SK-N-SH (cell line): ENCODE measurements at regions not wholly inside any gene's neighbourhood (a gene's known extent, or its start where the extent isn't known, plus 50 kb on each side); places are given as distances from the start of the nearest gene placed in this dataset.

Experiments used
- CTCF ChIA-PET: fragments of 300-600, 350-600 bp; formaldehyde crosslinking; extraction: SDS; loops from one replicate; lab custom pipeline; 2021; lab: Yijun Ruan, JAX
- POLR2A ChIA-PET: fragments of 350-600 bp; sonication (Branson Sonifier 250); formaldehyde crosslinking; extraction: SDS; loops from one replicate; lab custom pipeline; 2020; ENCODE audit warnings: antibody characterized with exemption, inconsistent platforms; lab: Yijun Ruan, JAX
- DNase-seq: peaks from one replicate; pipeline ENCODE4 v3.0.0; 2012
- H2AFZ ChIP-seq: fragments of 200-600 bp; sonication (generic); 2 replicates; pipeline ENCODE4 v1.8.1; 2016; ENCODE audit warnings: antibody characterized with exemption, mild to moderate bottlenecking, low read depth
- H3F3A ChIP-seq: fragments of 200-600 bp; sonication (generic); replicated peaks from 2 replicates; pipeline ENCODE3; 2016; ENCODE audit warnings: antibody characterized with exemption, mild to moderate bottlenecking; ENCODE audit not compliant: insufficient read depth
- H3K27ac ChIP-seq, 2 experiments: fragments of 200-500 bp in 1 of 2; fragments of 200-600 bp in 1 of 2; sonication (Bioruptor generic) in 1 of 2; sonication (generic), shearing (Covaris generic) in 1 of 2; 2 replicates each; pipeline versions ENCODE4 v1.5.1 to v1.6.1; 2014 to 2016; ENCODE audit warnings: low read depth in 2 of 2, inconsistent platforms in 1 of 2, low read length in 1 of 2, mild to moderate bottlenecking in 1 of 2, mixed read lengths in 1 of 2
- H3K27me3 ChIP-seq: fragments of 200-600 bp; sonication (generic), shearing (Covaris generic); 2 replicates; pipeline ENCODE4 v1.6.1; 2016; ENCODE audit warnings: mixed run types; ENCODE audit not compliant: insufficient read depth
- H3K36me3 ChIP-seq, 2 experiments: fragments of 200-500 bp in 1 of 2; fragments of 200-600 bp in 1 of 2; sonication (Bioruptor generic) in 1 of 2; sonication (generic) in 1 of 2; replicated peaks in 1 of 2; 2 replicates each; pipeline versions ENCODE3 to v1.5.1; 2014 to 2016; ENCODE audit warnings: low read length in 1 of 2, mild to moderate bottlenecking in 1 of 2; ENCODE audit not compliant: insufficient read depth in 2 of 2, control insufficient read depth in 1 of 2
- H3K4me1 ChIP-seq, 2 experiments: fragments of 200-500 bp in 1 of 2; fragments of 200-600 bp in 1 of 2; sonication (Bioruptor generic) in 1 of 2; sonication (generic), shearing (Covaris generic) in 1 of 2; 2 replicates each; pipeline versions ENCODE4 v1.5.1 to v1.6.1; 2014 to 2016; ENCODE audit warnings: low read depth in 1 of 2, low read length in 1 of 2, mixed run types in 1 of 2; ENCODE audit not compliant: insufficient read depth in 2 of 2, control insufficient read depth in 1 of 2
- H3K4me2 ChIP-seq: fragments of 200-600 bp; sonication (generic), shearing (Covaris generic); 2 replicates; pipeline ENCODE4 v1.6.1; 2017; ENCODE audit warnings: mixed run types
- H3K4me3 ChIP-seq, 2 experiments: fragments of 200-500 bp in 1 of 2; fragments of 200-600 bp in 1 of 2; sonication (Bioruptor generic) in 1 of 2; sonication (generic), shearing (Covaris generic) in 1 of 2; 2 replicates each; pipeline versions ENCODE4 v1.5.1 to v1.8.1; 2014 to 2016; ENCODE audit warnings: low read depth in 2 of 2, inconsistent platforms in 1 of 2, low read length in 1 of 2, mild to moderate bottlenecking in 1 of 2, mixed read lengths in 1 of 2, moderate library complexity in 1 of 2
- H3K79me2 ChIP-seq: fragments of 200-600 bp; sonication (generic); 2 replicates; pipeline ENCODE4 v1.8.1; 2017; ENCODE audit warnings: mild to moderate bottlenecking; ENCODE audit not compliant: insufficient read depth
- H3K9ac ChIP-seq: fragments of 200-600 bp; sonication (generic); 2 replicates; pipeline ENCODE4 v1.6.1; 2017; ENCODE audit warnings: mixed run types
- H3K9me2 ChIP-seq: fragments of 200-600 bp; sonication (generic); 2 replicates; pipeline ENCODE4 v1.6.1; 2017; ENCODE audit warnings: mixed run types
- H3K9me3 ChIP-seq: fragments of 200-600 bp; sonication (generic); 2 replicates; pipeline ENCODE4 v1.6.1; 2017; ENCODE audit warnings: mixed run types, mild to moderate bottlenecking, moderate library complexity
- H4K20me1 ChIP-seq: fragments of 200-600 bp; sonication (generic); 2 replicates; pipeline ENCODE4 v1.6.1; 2017; ENCODE audit warnings: mild to moderate bottlenecking, mixed run types; ENCODE audit not compliant: insufficient read depth
- EP300 ChIP-seq, 2 experiments: IDR thresholded peaks; 2 replicates each; pipeline versions ENCODE4 v1.4.0 to v1.6.1; 2012; ENCODE audit warnings: borderline replicate concordance in 1 of 2, low read depth in 1 of 2, low read length in 1 of 2
- FOXJ3 ChIP-seq: sonication (generic); formaldehyde crosslinking; IDR thresholded peaks from 2 replicates; pipeline ENCODE4 v1.5.1; 2020; ENCODE audit warnings: mild to moderate bottlenecking, missing genetic modification reagents
- FOXM1 ChIP-seq: IDR thresholded peaks from 2 replicates; pipeline ENCODE4 v1.4.0; 2012; ENCODE audit warnings: low read depth, mild to moderate bottlenecking
- GABPA ChIP-seq: IDR thresholded peaks from 2 replicates; pipeline ENCODE4 v1.4.0; 2012; ENCODE audit warnings: low read depth, mild to moderate bottlenecking
- JUND ChIP-seq: IDR thresholded peaks from 2 replicates; pipeline ENCODE4 v1.4.0; 2012
- MEF2A ChIP-seq: IDR thresholded peaks from 2 replicates; pipeline ENCODE4 v1.4.0; 2012; ENCODE audit warnings: low read depth, borderline replicate concordance
- MXI1 ChIP-seq: IDR thresholded peaks from 2 replicates; pipeline ENCODE4 v1.6.1; 2012; ENCODE audit warnings: mild to moderate bottlenecking, low read depth, low read length, improper control_type of control experiment
- NFIC ChIP-seq: IDR thresholded peaks from 2 replicates; pipeline ENCODE4 v1.4.0; 2012; ENCODE audit warnings: borderline replicate concordance
- POLR2AphosphoS5 ChIP-seq: IDR thresholded peaks from 2 replicates; pipeline ENCODE4 v1.6.1; 2012; ENCODE audit warnings: low read depth, low read length
- RCOR1 ChIP-seq: fragments of 150-350 bp; IDR thresholded peaks from 2 replicates; pipeline ENCODE4 v1.6.1; 2017; ENCODE audit warnings: antibody characterized with exemption, low read length
- RXRA ChIP-seq: IDR thresholded peaks from 2 replicates; pipeline ENCODE4 v1.4.0; 2012; ENCODE audit warnings: low read depth, mild to moderate bottlenecking, borderline replicate concordance
- SIN3A ChIP-seq: IDR thresholded peaks from 2 replicates; pipeline ENCODE4 v1.6.1; 2012; ENCODE audit warnings: low read depth, mild to moderate bottlenecking, low read length, moderate library complexity, borderline replicate concordance
- WGBS: methylation state at CpG from one replicate; pipeline ENCODE4 v1.1.6; 2017; ENCODE audit warnings: low lambda C conversion rate; 5-methylcytosine and 5-hydroxymethylcytosine counted together
- TF ChIP-seq, protein P1 (sequence below): fragments of 200-600 bp; sonication (generic); IDR thresholded peaks from 2 replicates; pipeline ENCODE4 v1.6.1; 2017; ENCODE audit warnings: antibody characterized with exemption, mild to moderate bottlenecking, moderate library complexity
- TF ChIP-seq, protein P2 (sequence below): IDR thresholded peaks from 2 replicates; pipeline ENCODE4 v1.4.0; 2012; ENCODE audit warnings: low read depth, borderline replicate concordance
- TF ChIP-seq, protein P3 (sequence below): IDR thresholded peaks from 2 replicates; pipeline ENCODE4; 2012
- TF ChIP-seq, protein P4 (sequence below): fragments of 150-350 bp; IDR thresholded peaks from 2 replicates; pipeline ENCODE4 v1.6.1; 2016; ENCODE audit warnings: mild to moderate bottlenecking, low read depth, low read length
- TF ChIP-seq, protein P5 (sequence below): fragments of 150-350 bp; IDR thresholded peaks from 2 replicates; pipeline ENCODE4 v1.6.1; 2017; ENCODE audit warnings: antibody characterized with exemption, low read length, low read depth, borderline replicate concordance
- TF ChIP-seq, protein P6 (sequence below): IDR thresholded peaks from 2 replicates; pipeline ENCODE4 v1.4.0; 2012; ENCODE audit warnings: low read depth, borderline replicate concordance
- TF ChIP-seq, protein P7 (sequence below): IDR thresholded peaks from 2 replicates; pipeline ENCODE4 v1.4.0; 2012; ENCODE audit warnings: low read depth

DNA sequence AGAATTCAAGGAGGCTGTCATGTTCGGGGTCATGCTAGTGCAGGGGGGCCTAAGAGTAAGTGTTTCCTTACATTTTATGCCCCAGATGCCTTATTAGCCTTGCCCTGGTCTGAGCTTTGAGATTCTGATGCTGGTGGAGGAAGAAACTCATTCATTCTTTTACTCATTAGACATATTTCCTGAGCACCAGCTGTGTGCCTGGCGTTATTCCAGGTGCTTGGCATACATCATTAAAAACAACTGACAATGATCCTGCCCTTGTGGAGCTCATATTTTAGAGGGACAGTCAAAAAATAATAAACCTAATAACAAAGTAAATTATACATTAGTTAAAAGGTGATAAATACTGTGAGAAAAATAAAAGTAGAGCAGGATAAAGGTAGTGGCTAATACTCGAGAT is 138.9 kb upstream of the SGCD start:
- Histone ChIP-seq H3K36me3 (no peaks in the 10 kb centered on the region), H3K4me1 (no peaks in the 10 kb centered on the region), H3K4me2 (no peak overlapping the region), H3K9ac (no peak overlapping the region), H3K79me2 (no peaks in the 10 kb centered on the region), H3K4me3 (no peak overlapping the region), H3F3A (no peaks in the 10 kb centered on the region), H2AFZ (no peak overlapping the region), H3K9me3 (no peaks in the 10 kb centered on the region), H3K27me3 (no peaks in the 10 kb centered on the region), H3K9me2 (no peaks in the 10 kb centered on the region), H4K20me1 (no peaks in the 10 kb centered on the region), H3K27ac (no peak overlapping the region)
- 16% methylated on average over 3 of the region's 3 CpGs for WGBS
- DNase-seq = no peak
- POLR2A ChIA-PET = no interaction called here
- CTCF ChIA-PET = no interaction called here
- TF ChIP-seq FOXJ3 (CRISPR knock-in tag) (no peak), RXRA (no peak), SIN3A (no peak), MEF2A (no peak), JUND (no peak), NFIC (no peak), GABPA (no peak), RCOR1 (no peak), FOXM1 (no peak), EP300 (IDR thresholded peaks at IDR 0.05; ENCODE audit: borderline replicate concordance in 1 of 2, low read depth in 1 of 2, low read length in 1 of 2) (no peak)
- TF ChIP-seq, protein P1, sequence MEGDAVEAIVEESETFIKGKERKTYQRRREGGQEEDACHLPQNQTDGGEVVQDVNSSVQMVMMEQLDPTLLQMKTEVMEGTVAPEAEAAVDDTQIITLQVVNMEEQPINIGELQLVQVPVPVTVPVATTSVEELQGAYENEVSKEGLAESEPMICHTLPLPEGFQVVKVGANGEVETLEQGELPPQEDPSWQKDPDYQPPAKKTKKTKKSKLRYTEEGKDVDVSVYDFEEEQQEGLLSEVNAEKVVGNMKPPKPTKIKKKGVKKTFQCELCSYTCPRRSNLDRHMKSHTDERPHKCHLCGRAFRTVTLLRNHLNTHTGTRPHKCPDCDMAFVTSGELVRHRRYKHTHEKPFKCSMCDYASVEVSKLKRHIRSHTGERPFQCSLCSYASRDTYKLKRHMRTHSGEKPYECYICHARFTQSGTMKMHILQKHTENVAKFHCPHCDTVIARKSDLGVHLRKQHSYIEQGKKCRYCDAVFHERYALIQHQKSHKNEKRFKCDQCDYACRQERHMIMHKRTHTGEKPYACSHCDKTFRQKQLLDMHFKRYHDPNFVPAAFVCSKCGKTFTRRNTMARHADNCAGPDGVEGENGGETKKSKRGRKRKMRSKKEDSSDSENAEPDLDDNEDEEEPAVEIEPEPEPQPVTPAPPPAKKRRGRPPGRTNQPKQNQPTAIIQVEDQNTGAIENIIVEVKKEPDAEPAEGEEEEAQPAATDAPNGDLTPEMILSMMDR = no peak
- TF ChIP-seq, protein P2, sequence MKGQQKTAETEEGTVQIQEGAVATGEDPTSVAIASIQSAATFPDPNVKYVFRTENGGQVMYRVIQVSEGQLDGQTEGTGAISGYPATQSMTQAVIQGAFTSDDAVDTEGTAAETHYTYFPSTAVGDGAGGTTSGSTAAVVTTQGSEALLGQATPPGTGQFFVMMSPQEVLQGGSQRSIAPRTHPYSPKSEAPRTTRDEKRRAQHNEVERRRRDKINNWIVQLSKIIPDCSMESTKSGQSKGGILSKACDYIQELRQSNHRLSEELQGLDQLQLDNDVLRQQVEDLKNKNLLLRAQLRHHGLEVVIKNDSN = no peak
- TF ChIP-seq, protein P3, sequence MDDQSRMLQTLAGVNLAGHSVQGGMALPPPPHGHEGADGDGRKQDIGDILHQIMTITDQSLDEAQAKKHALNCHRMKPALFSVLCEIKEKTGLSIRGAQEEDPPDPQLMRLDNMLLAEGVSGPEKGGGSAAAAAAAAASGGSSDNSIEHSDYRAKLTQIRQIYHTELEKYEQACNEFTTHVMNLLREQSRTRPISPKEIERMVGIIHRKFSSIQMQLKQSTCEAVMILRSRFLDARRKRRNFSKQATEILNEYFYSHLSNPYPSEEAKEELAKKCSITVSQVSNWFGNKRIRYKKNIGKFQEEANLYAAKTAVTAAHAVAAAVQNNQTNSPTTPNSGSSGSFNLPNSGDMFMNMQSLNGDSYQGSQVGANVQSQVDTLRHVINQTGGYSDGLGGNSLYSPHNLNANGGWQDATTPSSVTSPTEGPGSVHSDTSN = no peak
- TF ChIP-seq, protein P4, sequence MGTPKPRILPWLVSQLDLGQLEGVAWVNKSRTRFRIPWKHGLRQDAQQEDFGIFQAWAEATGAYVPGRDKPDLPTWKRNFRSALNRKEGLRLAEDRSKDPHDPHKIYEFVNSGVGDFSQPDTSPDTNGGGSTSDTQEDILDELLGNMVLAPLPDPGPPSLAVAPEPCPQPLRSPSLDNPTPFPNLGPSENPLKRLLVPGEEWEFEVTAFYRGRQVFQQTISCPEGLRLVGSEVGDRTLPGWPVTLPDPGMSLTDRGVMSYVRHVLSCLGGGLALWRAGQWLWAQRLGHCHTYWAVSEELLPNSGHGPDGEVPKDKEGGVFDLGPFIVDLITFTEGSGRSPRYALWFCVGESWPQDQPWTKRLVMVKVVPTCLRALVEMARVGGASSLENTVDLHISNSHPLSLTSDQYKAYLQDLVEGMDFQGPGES = no peak

DNA sequence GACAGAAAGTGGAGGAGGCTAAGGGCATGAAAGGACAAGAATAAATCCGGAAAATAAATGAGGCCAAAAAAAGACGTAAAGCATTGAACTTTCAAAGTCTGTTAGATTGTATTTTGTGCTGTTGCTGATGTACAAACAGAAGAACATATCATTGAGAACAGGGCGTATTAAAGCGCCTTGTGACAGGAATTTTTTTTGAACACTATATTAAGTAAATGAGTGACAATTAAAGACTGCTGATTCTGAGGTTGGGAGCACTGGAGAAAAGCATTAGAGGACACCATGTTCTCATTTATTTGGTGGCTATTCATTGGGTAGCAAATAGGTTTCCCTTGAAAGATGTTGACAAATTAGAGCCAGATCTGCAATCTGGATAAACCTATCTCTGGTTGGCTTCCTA is 137.3 kb upstream of the SGCD start:
- Histone ChIP-seq H3K9ac (no peak overlapping the region), H3K27ac (no peak overlapping the region), H3F3A (no peaks in the 10 kb centered on the region), H3K9me3 (no peaks in the 10 kb centered on the region), H3K4me1 (no peaks in the 10 kb centered on the region), H3K36me3 (no peaks in the 10 kb centered on the region), H2AFZ (no peak overlapping the region), H4K20me1 (no peaks in the 10 kb centered on the region), H3K9me2 (no peaks in the 10 kb centered on the region), H3K79me2 (no peaks in the 10 kb centered on the region), H3K4me2 (no peak overlapping the region), H3K4me3 (no peak overlapping the region), H3K27me3 (no peaks in the 10 kb centered on the region)
- TF ChIP-seq EP300 (IDR thresholded peaks at IDR 0.05; ENCODE audit: borderline replicate concordance in 1 of 2, low read depth in 1 of 2, low read length in 1 of 2) = no peak
- TF ChIP-seq, protein P5, sequence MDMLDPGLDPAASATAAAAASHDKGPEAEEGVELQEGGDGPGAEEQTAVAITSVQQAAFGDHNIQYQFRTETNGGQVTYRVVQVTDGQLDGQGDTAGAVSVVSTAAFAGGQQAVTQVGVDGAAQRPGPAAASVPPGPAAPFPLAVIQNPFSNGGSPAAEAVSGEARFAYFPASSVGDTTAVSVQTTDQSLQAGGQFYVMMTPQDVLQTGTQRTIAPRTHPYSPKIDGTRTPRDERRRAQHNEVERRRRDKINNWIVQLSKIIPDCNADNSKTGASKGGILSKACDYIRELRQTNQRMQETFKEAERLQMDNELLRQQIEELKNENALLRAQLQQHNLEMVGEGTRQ = no peak
- TF ChIP-seq, protein P6, sequence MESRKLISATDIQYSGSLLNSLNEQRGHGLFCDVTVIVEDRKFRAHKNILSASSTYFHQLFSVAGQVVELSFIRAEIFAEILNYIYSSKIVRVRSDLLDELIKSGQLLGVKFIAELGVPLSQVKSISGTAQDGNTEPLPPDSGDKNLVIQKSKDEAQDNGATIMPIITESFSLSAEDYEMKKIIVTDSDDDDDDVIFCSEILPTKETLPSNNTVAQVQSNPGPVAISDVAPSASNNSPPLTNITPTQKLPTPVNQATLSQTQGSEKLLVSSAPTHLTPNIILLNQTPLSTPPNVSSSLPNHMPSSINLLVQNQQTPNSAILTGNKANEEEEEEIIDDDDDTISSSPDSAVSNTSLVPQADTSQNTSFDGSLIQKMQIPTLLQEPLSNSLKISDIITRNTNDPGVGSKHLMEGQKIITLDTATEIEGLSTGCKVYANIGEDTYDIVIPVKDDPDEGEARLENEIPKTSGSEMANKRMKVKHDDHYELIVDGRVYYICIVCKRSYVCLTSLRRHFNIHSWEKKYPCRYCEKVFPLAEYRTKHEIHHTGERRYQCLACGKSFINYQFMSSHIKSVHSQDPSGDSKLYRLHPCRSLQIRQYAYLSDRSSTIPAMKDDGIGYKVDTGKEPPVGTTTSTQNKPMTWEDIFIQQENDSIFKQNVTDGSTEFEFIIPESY = no peak
- TF ChIP-seq POLR2AphosphoS5 = no peak
- TF ChIP-seq, protein P7, sequence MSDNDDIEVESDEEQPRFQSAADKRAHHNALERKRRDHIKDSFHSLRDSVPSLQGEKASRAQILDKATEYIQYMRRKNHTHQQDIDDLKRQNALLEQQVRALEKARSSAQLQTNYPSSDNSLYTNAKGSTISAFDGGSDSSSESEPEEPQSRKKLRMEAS = no peak
- TF ChIP-seq MXI1 = no peak
- WGBS = 68% methylated on average over 4 of the region's 4 CpGs
- ChIA-PET CTCF (no interaction called here), POLR2A (no interaction called here)
- DNase-seq = no peak
